WTC11 (cell line): ENCODE measurements at regions not wholly inside any gene's neighbourhood (a gene's known extent, or its start where the extent isn't known, plus 50 kb on each side); places are given as distances from the start of the nearest gene placed in this dataset.

Experiments used
- ATAC-seq: fragments of 200-7000 bp; cut with Tn5 transposase; 2 replicates; pipeline ENCODE4 v1.10.0; 2021; ENCODE audit warnings: mild to moderate bottlenecking, moderate library complexity
- CTCF ChIA-PET: fragments of 300-600 bp; sonication (Branson Sonifier 250); formaldehyde crosslinking; loops from one replicate; lab custom pipeline; 2021; ENCODE audit warnings: antibody characterized with exemption; lab: Charles Lee
- POLR2A ChIA-PET: fragments of 350-600 bp; sonication (Branson Sonifier 250); formaldehyde crosslinking; loops from one replicate; lab custom pipeline; 2021; ENCODE audit warnings: antibody characterized with exemption; lab: Charles Lee
- DNase-seq: peaks from one replicate; pipeline ENCODE4 v3.0.0; 2021; ENCODE audit warnings: low spot score
- H3K27ac Mint-ChIP-seq: 2 replicates; pipeline ENCODE4 v1.8.0; 2021; ENCODE audit warnings: mixed read lengths
- H3K27me3 Mint-ChIP-seq: 2 replicates; pipeline ENCODE4 v1.8.0; 2021; ENCODE audit warnings: low read depth, mild to moderate bottlenecking, moderate library complexity, mixed read lengths
- H3K36me3 Mint-ChIP-seq: 2 replicates; pipeline ENCODE4 v1.8.0; 2021; ENCODE audit warnings: mixed read lengths
- H3K4me1 Mint-ChIP-seq: 2 replicates; pipeline ENCODE4 v1.8.0; 2022; ENCODE audit warnings: mixed read lengths
- H3K4me3 Mint-ChIP-seq: 2 replicates; pipeline ENCODE4 v1.8.0; 2021; ENCODE audit warnings: mild to moderate bottlenecking, moderate library complexity, mixed read lengths
- H3K9me3 Mint-ChIP-seq: 2 replicates; pipeline ENCODE4 v1.8.0; 2021; ENCODE audit warnings: mixed read lengths
- KAT7 ChIP-seq: sonication (generic); formaldehyde crosslinking; IDR thresholded peaks from 2 replicates; pipeline ENCODE4 v1.8.1; 2023; ENCODE audit warnings: missing genetic modification reagents, mild to moderate bottlenecking, borderline replicate concordance
- RELA ChIP-seq: sonication (generic); formaldehyde crosslinking; IDR thresholded peaks from 2 replicates; pipeline ENCODE4 v1.8.1; 2022; ENCODE audit warnings: missing genetic modification reagents, mild to moderate bottlenecking, borderline replicate concordance
- RORB ChIP-seq: fragments of 250-450 bp; sonication (Bioruptor Pico); IDR thresholded peaks from 2 replicates; pipeline ENCODE4 v1.9.0; 2021; ENCODE audit warnings: mild to moderate bottlenecking
- SMAD4 ChIP-seq: sonication (generic); formaldehyde crosslinking; IDR thresholded peaks from 2 replicates; pipeline ENCODE4 v1.8.0; 2022; ENCODE audit warnings: mild to moderate bottlenecking, missing genetic modification reagents
- ZNF263 ChIP-seq: sonication (generic); formaldehyde crosslinking; IDR thresholded peaks from 2 replicates; pipeline ENCODE4 v1.8.1; 2022; ENCODE audit warnings: low read depth, mild to moderate bottlenecking, moderate library complexity, missing genetic modification reagents
- TF ChIP-seq, protein P1 (sequence below): sonication (generic); formaldehyde crosslinking; IDR thresholded peaks from 2 replicates; pipeline ENCODE4 v1.8.1; 2022; ENCODE audit warnings: low read depth, mild to moderate bottlenecking, moderate library complexity, missing genetic modification reagents, borderline replicate concordance
- TF ChIP-seq, protein P2 (sequence below): sonication (generic); formaldehyde crosslinking; IDR thresholded peaks from 2 replicates; pipeline ENCODE4 v1.8.1; 2023; ENCODE audit warnings: mild to moderate bottlenecking, missing genetic modification reagents, moderate library complexity
- TF ChIP-seq, protein P3 (sequence below): fragments of 250-450 bp; sonication (Bioruptor Pico); IDR thresholded peaks from 2 replicates; pipeline ENCODE4 v1.9.0; 2021; ENCODE audit warnings: mild to moderate bottlenecking, borderline replicate concordance
- TF ChIP-seq, protein P4 (sequence below): sonication (generic); formaldehyde crosslinking; IDR thresholded peaks from 2 replicates; pipeline ENCODE4 v1.8.0; 2023; ENCODE audit warnings: missing genetic modification reagents
- TF ChIP-seq, protein P5 (sequence below): sonication (generic); formaldehyde crosslinking; IDR thresholded peaks from 2 replicates; pipeline ENCODE4 v1.8.1; 2022; ENCODE audit warnings: low read depth, missing genetic modification reagents, borderline replicate concordance

DNA sequence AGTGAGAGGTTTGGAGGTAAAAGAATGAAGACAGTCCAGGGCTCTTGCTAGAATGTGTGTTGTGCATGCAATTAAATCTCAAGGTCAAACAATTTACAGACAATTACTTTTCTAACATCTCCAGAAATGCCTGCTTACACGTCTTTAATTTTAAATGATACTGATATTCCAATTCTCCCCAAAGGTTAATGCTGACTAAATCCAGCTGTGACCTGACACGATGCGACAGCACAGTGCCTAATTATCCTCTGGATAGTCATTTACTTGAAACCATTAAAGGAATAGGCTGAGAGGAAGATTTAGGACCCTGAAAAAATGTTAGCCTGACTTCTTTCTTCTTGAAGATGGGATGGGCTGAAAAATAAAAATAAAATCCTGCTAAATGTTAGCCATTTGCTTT is 178.2 kb upstream of the MMS22L start (continued):
- no peak for TF ChIP-seq KAT7 (CRISPR knock-in tag)
- TF ChIP-seq, protein P1, sequence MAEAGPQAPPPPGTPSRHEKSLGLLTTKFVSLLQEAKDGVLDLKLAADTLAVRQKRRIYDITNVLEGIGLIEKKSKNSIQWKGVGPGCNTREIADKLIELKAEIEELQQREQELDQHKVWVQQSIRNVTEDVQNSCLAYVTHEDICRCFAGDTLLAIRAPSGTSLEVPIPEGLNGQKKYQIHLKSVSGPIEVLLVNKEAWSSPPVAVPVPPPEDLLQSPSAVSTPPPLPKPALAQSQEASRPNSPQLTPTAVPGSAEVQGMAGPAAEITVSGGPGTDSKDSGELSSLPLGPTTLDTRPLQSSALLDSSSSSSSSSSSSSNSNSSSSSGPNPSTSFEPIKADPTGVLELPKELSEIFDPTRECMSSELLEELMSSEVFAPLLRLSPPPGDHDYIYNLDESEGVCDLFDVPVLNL: no peak

DNA sequence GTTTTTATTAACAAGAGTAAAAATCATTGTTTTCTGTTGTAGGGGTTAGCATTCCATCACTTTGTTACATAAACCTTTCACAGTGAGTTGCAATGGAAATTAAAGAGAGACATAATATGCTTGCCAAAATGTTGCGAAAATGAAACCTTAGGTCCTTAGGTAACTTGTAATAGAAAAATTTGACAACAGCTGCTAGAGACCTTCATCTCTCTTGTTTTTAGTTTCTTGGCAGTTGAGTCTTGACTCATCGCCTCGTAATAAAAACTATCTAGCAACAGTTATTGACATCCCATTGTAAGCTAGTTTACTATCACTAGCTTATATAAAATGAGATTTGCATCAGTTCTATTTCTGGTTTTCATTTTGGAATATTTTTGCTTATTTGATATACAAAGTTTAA is 179.0 kb upstream of the MMS22L start:
- ChIA-PET POLR2A (no interaction called here), CTCF (no interaction called here)
- Mint-ChIP-seq H3K27ac (no peak overlapping the region), H3K36me3 (no peaks in the 10 kb centered on the region), H3K4me1 (peaks cover 31% of the 10 kb centered on the region), H3K9me3 (no peaks in the 10 kb centered on the region), H3K27me3 (no peaks in the 10 kb centered on the region), H3K4me3 (no peak overlapping the region)
- DNase-seq (no peak), ATAC-seq (no peak)
- TF ChIP-seq, protein P2, sequence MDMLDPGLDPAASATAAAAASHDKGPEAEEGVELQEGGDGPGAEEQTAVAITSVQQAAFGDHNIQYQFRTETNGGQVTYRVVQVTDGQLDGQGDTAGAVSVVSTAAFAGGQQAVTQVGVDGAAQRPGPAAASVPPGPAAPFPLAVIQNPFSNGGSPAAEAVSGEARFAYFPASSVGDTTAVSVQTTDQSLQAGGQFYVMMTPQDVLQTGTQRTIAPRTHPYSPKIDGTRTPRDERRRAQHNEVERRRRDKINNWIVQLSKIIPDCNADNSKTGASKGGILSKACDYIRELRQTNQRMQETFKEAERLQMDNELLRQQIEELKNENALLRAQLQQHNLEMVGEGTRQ (CRISPR knock-in tag): no peak
- no peak for TF ChIP-seq SMAD4 (CRISPR knock-in tag)
- TF ChIP-seq KAT7 (CRISPR knock-in tag): no peak
- TF ChIP-seq, protein P3, sequence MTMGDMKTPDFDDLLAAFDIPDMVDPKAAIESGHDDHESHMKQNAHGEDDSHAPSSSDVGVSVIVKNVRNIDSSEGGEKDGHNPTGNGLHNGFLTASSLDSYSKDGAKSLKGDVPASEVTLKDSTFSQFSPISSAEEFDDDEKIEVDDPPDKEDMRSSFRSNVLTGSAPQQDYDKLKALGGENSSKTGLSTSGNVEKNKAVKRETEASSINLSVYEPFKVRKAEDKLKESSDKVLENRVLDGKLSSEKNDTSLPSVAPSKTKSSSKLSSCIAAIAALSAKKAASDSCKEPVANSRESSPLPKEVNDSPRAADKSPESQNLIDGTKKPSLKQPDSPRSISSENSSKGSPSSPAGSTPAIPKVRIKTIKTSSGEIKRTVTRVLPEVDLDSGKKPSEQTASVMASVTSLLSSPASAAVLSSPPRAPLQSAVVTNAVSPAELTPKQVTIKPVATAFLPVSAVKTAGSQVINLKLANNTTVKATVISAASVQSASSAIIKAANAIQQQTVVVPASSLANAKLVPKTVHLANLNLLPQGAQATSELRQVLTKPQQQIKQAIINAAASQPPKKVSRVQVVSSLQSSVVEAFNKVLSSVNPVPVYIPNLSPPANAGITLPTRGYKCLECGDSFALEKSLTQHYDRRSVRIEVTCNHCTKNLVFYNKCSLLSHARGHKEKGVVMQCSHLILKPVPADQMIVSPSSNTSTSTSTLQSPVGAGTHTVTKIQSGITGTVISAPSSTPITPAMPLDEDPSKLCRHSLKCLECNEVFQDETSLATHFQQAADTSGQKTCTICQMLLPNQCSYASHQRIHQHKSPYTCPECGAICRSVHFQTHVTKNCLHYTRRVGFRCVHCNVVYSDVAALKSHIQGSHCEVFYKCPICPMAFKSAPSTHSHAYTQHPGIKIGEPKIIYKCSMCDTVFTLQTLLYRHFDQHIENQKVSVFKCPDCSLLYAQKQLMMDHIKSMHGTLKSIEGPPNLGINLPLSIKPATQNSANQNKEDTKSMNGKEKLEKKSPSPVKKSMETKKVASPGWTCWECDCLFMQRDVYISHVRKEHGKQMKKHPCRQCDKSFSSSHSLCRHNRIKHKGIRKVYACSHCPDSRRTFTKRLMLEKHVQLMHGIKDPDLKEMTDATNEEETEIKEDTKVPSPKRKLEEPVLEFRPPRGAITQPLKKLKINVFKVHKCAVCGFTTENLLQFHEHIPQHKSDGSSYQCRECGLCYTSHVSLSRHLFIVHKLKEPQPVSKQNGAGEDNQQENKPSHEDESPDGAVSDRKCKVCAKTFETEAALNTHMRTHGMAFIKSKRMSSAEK (CRISPR knock-in tag): no peak
- TF ChIP-seq RORB (CRISPR knock-in tag): no peak
- TF ChIP-seq, protein P4, sequence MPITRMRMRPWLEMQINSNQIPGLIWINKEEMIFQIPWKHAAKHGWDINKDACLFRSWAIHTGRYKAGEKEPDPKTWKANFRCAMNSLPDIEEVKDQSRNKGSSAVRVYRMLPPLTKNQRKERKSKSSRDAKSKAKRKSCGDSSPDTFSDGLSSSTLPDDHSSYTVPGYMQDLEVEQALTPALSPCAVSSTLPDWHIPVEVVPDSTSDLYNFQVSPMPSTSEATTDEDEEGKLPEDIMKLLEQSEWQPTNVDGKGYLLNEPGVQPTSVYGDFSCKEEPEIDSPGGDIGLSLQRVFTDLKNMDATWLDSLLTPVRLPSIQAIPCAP: no peak
- TF ChIP-seq RELA (CRISPR knock-in tag): no peak

DNA sequence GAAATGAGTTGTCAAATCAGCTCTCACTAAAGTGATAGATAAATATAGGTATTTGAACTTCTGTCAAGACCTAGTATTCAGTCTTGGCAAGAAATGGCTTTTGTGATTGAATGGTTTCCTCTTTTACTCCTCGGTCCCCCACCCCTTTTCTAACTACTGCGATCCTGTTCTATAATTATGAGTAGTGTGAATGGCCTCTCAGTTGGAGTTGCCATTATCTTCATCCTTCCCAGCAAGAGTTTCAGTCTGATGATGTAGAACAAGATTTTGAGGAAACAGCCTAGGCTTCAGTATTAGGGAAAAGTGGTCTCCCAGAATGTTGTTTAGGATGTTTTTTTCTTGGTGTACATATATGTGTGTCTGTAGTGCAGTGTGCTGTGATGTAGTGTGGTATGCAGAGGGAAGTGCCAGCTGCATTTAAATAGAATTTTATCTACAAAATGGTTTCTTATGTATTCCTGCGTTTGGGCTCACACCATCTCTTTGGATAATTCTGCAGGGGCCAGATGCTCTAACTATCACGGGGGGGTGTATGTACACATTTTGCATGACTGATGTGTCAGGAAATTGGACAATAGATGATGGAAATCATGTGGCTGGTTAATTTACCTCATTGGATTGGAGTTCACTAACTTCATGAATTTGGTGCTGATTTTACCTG is 180.1 kb upstream of the MMS22L start:
- no peaks in the 10 kb centered on the region for H3K27me3 Mint-ChIP-seq
- no peak overlapping the region for H3K27ac Mint-ChIP-seq
- peaks cover 31% of the 10 kb centered on the region for H3K4me1 Mint-ChIP-seq
- ChIA-PET POLR2A (no interaction called here), CTCF (no interaction called here)
- no peak for ATAC-seq
- H3K4me3 Mint-ChIP-seq: no peak overlapping the region
- TF ChIP-seq, protein P5, sequence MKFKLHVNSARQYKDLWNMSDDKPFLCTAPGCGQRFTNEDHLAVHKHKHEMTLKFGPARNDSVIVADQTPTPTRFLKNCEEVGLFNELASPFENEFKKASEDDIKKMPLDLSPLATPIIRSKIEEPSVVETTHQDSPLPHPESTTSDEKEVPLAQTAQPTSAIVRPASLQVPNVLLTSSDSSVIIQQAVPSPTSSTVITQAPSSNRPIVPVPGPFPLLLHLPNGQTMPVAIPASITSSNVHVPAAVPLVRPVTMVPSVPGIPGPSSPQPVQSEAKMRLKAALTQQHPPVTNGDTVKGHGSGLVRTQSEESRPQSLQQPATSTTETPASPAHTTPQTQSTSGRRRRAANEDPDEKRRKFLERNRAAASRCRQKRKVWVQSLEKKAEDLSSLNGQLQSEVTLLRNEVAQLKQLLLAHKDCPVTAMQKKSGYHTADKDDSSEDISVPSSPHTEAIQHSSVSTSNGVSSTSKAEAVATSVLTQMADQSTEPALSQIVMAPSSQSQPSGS (CRISPR knock-in tag): no peak
- no peak for TF ChIP-seq ZNF263 (CRISPR knock-in tag)
- DNase-seq: no peak
- no peaks in the 10 kb centered on the region for H3K36me3 Mint-ChIP-seq
- no peaks in the 10 kb centered on the region for H3K9me3 Mint-ChIP-seq
